Left ventricle myocardium inferior (tissue), 1 donor: ENCODE measurements at regions not wholly inside any gene's neighbourhood (a gene's known extent, or its start where the extent isn't known, plus 50 kb on each side); places are given as distances from the start of the nearest gene placed in this dataset.

Source experiments
- DNase-seq: peaks from one replicate; pipeline ENCODE4 v3.0.0-alpha.2; 2020
- H3K27ac ChIP-seq: fragments of 200-600 bp; replicated peaks from 2 replicates; pipeline ENCODE4 v1.8.0; 2021
- H3K27me3 ChIP-seq: fragments of 200-600 bp; 2 replicates; pipeline ENCODE4 v1.8.0; 2021; ENCODE audit warnings: low read depth
- H3K36me3 ChIP-seq: fragments of 200-600 bp; 2 replicates; pipeline ENCODE4 v1.8.0; 2021
- H3K4me1 ChIP-seq: fragments of 200-600 bp; 2 replicates; pipeline ENCODE4 v1.8.0; 2021
- H3K4me3 ChIP-seq: fragments of 200-600 bp; 2 replicates; pipeline ENCODE4 v1.8.0; 2021; ENCODE audit warnings: mild to moderate bottlenecking, moderate library complexity
- H3K9me3 ChIP-seq: fragments of 200-600 bp; replicated peaks from 2 replicates; pipeline ENCODE4 v1.8.0; 2021
- intact Hi-C: fragments of 100-400 bp; cut with micrococcal nuclease; formaldehyde crosslinking; loops from one replicate; pipeline ENCODE4 v1.11.0; 2022
- TF ChIP-seq, protein P1 (sequence below): fragments of 200-600 bp; IDR thresholded peaks from 2 replicates; pipeline ENCODE4 v1.8.0; 2021; ENCODE audit warnings: antibody characterized with exemption, mild to moderate bottlenecking, borderline replicate concordance
- donor health status: DM: no; HTN: yes; CAD: no; lungs with severe emphysema.

- TF ChIP-seq, protein P1, sequence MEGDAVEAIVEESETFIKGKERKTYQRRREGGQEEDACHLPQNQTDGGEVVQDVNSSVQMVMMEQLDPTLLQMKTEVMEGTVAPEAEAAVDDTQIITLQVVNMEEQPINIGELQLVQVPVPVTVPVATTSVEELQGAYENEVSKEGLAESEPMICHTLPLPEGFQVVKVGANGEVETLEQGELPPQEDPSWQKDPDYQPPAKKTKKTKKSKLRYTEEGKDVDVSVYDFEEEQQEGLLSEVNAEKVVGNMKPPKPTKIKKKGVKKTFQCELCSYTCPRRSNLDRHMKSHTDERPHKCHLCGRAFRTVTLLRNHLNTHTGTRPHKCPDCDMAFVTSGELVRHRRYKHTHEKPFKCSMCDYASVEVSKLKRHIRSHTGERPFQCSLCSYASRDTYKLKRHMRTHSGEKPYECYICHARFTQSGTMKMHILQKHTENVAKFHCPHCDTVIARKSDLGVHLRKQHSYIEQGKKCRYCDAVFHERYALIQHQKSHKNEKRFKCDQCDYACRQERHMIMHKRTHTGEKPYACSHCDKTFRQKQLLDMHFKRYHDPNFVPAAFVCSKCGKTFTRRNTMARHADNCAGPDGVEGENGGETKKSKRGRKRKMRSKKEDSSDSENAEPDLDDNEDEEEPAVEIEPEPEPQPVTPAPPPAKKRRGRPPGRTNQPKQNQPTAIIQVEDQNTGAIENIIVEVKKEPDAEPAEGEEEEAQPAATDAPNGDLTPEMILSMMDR, result no peak
- no peaks in the 10 kb centered on the region for H3K27me3 ChIP-seq
- peaks cover 8% of the 10 kb centered on the region for H3K4me1 ChIP-seq
- no peak overlapping the region for H3K27ac ChIP-seq
- peaks cover 35% of the 10 kb centered on the region for H3K9me3 ChIP-seq
- no peak overlapping the region for H3K4me3 ChIP-seq
- DNase-seq, result no peak
- intact Hi-C loops, result no loop called here
- no peaks in the 10 kb centered on the region for H3K36me3 ChIP-seq
Observed at GRCh38 chr12:16100206-16100605, 177.3 kb downstream of the SLC15A5 start.

DNA sequence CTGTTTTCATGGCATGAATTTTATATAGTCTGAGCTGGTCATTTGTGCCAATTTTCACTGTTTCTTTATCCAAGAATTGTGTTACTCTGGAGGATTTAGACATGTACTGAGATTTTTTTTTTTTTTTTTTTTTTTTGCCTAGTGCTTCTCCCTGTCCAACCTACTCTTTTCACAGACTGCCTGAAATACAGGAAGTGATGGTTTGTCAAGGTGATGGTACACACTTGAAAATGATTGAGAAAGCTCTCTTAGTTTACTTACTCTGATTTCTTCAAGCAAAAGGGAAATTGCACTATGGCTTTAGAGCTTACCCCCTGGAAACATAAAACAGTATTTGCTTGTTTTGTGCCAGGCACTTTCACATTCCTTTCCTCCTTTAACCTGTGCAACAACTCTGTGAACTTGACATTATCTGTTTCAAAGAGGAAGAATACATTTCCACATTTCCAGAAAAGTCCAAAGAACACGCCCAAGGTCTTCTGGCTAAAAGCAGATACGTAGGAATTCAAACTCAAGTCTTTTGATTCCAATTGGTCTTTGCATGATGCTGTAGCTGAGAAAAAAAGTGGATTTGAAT is 181.1 kb downstream of the SLC15A5 start:
- no peaks in the 10 kb centered on the region for H3K36me3 ChIP-seq
- H3K4me1 ChIP-seq, result peaks cover 10% of the 10 kb centered on the region
- no peak overlapping the region for H3K4me3 ChIP-seq
- no peaks in the 10 kb centered on the region for H3K27me3 ChIP-seq
- TF ChIP-seq, protein P1, result no peak
- H3K9me3 ChIP-seq, result peaks cover 3% of the 10 kb centered on the region
- no peak overlapping the region for H3K27ac ChIP-seq
- DNase-seq, result no peak
- intact Hi-C loops, result no loop called here

DNA sequence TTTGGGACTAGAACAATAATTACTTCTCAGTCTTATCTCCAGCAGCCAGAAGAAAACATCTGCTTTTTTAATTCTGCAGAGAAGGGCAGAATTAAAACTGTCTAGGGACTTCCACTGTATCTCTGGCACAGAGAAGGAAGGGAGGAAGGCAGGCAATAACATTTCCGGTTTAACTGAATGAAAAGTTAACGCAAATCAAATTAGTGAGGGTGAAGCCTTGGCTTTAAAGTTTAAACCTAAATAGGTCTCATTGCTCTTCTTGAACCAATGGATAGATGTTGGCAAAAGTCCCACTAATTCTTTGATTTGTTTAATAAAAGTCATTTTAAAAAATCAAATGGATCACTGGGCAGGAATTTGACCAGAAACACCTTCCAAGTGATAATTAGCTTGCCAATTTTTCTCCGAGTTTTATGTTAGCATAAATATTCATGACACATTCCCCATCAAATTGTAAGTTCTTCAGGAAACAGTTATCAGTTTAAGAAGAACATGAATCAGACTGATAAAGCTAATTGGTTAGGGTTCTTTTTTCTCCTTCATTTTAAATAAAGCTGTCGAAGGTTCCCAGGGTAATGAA is 181.9 kb downstream of the SLC15A5 start:
- H3K4me1 ChIP-seq, result peaks cover 10% of the 10 kb centered on the region
- DNase-seq, result no peak
- TF ChIP-seq, protein P1, result no peak
- H3K9me3 ChIP-seq, result peaks cover 3% of the 10 kb centered on the region
- H3K27me3 ChIP-seq, result no peaks in the 10 kb centered on the region
- H3K4me3 ChIP-seq, result no peak overlapping the region
- no peaks in the 10 kb centered on the region for H3K36me3 ChIP-seq
- no peak overlapping the region for H3K27ac ChIP-seq
- intact Hi-C loops, result no loop called here

GRCh38 chr12:16094437-16094836 is 183.0 kb downstream of the SLC15A5 start:
- Histone ChIP-seq H3K36me3 (no peaks in the 10 kb centered on the region), H3K9me3 (peaks cover 3% of the 10 kb centered on the region), H3K4me1 (peaks cover 10% of the 10 kb centered on the region), H3K27me3 (no peaks in the 10 kb centered on the region), H3K4me3 (no peak overlapping the region), H3K27ac (no peak overlapping the region)
- TF ChIP-seq, protein P1, result no peak
- DNase-seq, result no peak
- intact Hi-C loops, result no loop called here

- intact Hi-C loops, result no loop called here
- Histone ChIP-seq H3K9me3 (peaks cover 3% of the 10 kb centered on the region), H3K27me3 (no peaks in the 10 kb centered on the region), H3K4me1 (peaks cover 10% of the 10 kb centered on the region), H3K4me3 (no peak overlapping the region), H3K36me3 (no peaks in the 10 kb centered on the region), H3K27ac (no peak overlapping the region)
- DNase-seq, result no peak
- TF ChIP-seq, protein P1, result no peak
Observed at GRCh38 chr12:16093825-16094224, 182.7 kb downstream of the DERA start.
